ENCODE measurements at regions not wholly inside any gene's neighbourhood (a gene's known extent, or its start where the extent isn't known, plus 50 kb on each side); places are given as distances from the start of the nearest gene placed in this dataset.
"Not testable (repeated sequence)": the region's sequence is repeated elsewhere in the genome, so short reads cannot be mapped to it uniquely, and the experiment has no call there.

DNA sequence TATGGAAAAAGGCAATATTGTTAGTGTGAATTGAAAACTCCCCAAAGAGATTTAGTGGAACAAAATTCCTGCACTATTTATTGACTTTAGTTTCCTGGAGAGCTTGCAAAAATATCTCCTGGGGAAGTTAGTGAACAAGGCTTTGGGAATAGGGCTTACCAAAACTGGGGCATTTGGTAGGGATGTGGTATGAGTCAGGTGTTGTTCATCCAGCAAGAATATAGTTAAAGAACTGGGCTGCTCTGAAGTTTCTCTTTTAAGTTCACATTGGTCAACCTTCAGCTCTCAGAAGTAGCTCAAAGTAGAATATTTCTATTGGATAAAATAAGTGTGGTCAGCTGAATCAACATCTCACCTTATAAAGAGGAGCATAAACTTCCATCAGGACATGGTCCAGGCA lies 185.0 kb downstream of the CPE start:
- H3K27me3 ChIP-seq (ENCODE audit: low read depth): no peaks in the 10 kb centered on the region
- no peak overlapping the region for H3K27ac ChIP-seq (replicated peaks)
- TF ChIP-seq, protein P1, sequence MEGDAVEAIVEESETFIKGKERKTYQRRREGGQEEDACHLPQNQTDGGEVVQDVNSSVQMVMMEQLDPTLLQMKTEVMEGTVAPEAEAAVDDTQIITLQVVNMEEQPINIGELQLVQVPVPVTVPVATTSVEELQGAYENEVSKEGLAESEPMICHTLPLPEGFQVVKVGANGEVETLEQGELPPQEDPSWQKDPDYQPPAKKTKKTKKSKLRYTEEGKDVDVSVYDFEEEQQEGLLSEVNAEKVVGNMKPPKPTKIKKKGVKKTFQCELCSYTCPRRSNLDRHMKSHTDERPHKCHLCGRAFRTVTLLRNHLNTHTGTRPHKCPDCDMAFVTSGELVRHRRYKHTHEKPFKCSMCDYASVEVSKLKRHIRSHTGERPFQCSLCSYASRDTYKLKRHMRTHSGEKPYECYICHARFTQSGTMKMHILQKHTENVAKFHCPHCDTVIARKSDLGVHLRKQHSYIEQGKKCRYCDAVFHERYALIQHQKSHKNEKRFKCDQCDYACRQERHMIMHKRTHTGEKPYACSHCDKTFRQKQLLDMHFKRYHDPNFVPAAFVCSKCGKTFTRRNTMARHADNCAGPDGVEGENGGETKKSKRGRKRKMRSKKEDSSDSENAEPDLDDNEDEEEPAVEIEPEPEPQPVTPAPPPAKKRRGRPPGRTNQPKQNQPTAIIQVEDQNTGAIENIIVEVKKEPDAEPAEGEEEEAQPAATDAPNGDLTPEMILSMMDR (IDR thresholded peaks at IDR 0.05; ENCODE audit: borderline replicate concordance): no peak
- peaks cover 22% of the 10 kb centered on the region for H3K9me3 ChIP-seq (replicated peaks)
- no peak for DNase-seq
- no peaks in the 10 kb centered on the region for H3K36me3 ChIP-seq
- H3K4me3 ChIP-seq: no peak overlapping the region
- intact Hi-C loops (cut with micrococcal nuclease): no loop called here
- H3K4me1 ChIP-seq: no peaks in the 10 kb centered on the region

DNA sequence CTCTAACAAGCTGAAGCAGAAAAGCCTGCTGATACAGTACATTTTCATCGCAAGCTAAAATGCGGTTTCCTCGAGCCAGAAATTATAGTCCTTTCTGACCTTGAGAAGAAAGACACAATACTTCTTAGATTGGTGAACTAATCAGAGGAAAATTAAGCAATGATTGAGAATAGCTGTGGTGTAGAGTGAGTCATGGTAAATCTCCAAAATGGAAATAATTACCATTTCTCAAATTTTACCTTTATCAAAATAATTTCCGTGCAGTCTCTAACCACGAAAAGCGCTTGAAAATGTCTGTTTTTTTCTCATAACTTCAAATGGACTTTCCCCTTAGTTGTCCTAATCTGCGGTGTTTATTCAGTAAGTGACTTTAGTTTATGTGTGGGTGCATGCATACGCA lies 190.2 kb downstream of the CPE start:
- DNase-seq: no peak
- intact Hi-C loops (cut with micrococcal nuclease): no loop called here
- no peaks in the 10 kb centered on the region for H3K27me3 ChIP-seq (ENCODE audit: low read depth)
- no peaks in the 10 kb centered on the region for H3K4me1 ChIP-seq
- H3K27ac ChIP-seq (replicated peaks): no peak overlapping the region
- H3K4me3 ChIP-seq: no peak overlapping the region
- H3K36me3 ChIP-seq: no peaks in the 10 kb centered on the region
- peaks cover 7% of the 10 kb centered on the region for H3K9me3 ChIP-seq (replicated peaks)
- TF ChIP-seq, protein P1 (IDR thresholded peaks at IDR 0.05; ENCODE audit: borderline replicate concordance): no peak

DNA sequence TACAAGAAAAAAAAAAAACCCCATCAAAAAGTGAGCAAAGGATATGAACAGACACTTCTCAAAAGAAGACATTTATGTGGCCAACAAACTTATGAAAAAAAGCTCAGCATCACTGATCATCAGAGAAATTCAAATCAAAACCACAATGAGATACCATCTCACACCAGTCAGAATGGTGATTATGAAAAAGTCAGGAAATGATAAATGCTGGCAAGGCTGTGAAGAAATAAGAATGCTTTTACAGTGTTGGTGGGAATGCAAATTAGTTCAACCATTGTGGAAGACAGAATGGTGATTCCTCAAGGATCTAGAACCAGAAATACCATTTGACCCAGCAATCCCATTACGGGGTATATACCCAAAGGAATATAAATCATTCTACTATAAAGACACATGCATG lies 192.7 kb downstream of the CPE start:
- intact Hi-C loops (cut with micrococcal nuclease); H3K36me3 ChIP-seq: not testable (repeated sequence)

DNA sequence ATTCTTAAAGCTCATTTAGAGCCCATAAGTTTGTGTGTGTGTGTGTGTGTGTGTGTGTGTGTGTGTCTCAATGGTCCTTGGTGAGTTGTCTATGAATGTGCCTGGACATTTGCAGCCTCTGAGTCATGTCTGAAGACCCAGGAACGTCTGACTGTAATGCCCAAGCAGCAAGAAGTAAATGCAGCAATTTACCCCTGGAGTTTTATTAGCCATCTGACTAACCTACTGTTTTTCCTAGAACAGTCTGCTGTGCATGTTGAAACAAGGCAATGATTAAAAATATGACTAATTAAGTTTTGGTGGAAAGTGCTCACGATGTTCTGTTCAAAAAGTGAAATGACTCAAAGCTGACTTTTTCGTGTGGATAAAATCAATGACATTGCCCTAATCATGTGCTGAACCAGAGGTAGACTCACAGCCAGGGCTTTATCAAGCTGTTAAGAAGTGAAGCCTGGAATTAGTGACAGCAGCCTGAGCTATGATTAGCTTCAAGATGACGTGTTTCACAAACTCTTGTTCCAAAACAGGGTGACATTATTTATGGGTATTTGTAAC lies 201.6 kb downstream of the CPE start:
- Histone ChIP-seq H3K27me3 (ENCODE audit: low read depth) (no peaks in the 10 kb centered on the region), H3K27ac (replicated peaks) (peak overlapping the region; percentile 82), H3K9me3 (replicated peaks) (peaks cover 4% of the 10 kb centered on the region), H3K4me3 (no peak overlapping the region), H3K4me1 (peaks cover 12% of the 10 kb centered on the region), H3K36me3 (no peaks in the 10 kb centered on the region)
- TF ChIP-seq, protein P1 (IDR thresholded peaks at IDR 0.05; ENCODE audit: borderline replicate concordance): no peak
- intact Hi-C loops (cut with micrococcal nuclease): no loop called here
- no peak for DNase-seq

More for the DNA sequence above, 192.7 kb downstream of the CPE start:
- not testable (repeated sequence) for H3K9me3 ChIP-seq (replicated peaks); H3K27me3 ChIP-seq (ENCODE audit: low read depth); H3K4me1 ChIP-seq; H3K4me3 ChIP-seq; DNase-seq; H3K27ac ChIP-seq (replicated peaks)

DNA sequence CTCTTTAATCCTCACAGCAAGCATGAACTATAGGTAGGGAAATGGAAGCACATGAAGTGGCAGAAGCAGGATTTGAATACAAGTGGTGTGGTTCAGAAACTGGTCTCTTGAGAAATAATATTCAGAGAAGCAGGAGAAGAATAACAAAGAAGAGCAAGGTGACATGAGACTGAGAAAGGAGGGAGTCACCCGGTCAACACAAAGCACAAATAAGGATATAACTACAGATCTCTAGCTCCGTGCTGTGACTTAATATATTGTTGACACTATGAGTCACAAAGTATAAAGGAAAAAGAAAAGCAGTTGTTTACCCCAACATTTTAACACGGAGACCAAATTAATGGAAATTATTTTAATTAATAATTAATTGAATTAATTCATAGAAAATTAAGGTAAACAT lies 204.5 kb downstream of the CPE start:
- no peak for DNase-seq
- intact Hi-C loops (cut with micrococcal nuclease): no loop called here
- H3K27me3 ChIP-seq (ENCODE audit: low read depth): no peaks in the 10 kb centered on the region
- peaks cover 12% of the 10 kb centered on the region for H3K4me1 ChIP-seq
- no peak overlapping the region for H3K27ac ChIP-seq (replicated peaks)
- no peaks in the 10 kb centered on the region for H3K36me3 ChIP-seq
- TF ChIP-seq, protein P1 (IDR thresholded peaks at IDR 0.05; ENCODE audit: borderline replicate concordance): no peak
- peaks cover 12% of the 10 kb centered on the region for H3K9me3 ChIP-seq (replicated peaks)
- H3K4me3 ChIP-seq: no peak overlapping the region

DNA sequence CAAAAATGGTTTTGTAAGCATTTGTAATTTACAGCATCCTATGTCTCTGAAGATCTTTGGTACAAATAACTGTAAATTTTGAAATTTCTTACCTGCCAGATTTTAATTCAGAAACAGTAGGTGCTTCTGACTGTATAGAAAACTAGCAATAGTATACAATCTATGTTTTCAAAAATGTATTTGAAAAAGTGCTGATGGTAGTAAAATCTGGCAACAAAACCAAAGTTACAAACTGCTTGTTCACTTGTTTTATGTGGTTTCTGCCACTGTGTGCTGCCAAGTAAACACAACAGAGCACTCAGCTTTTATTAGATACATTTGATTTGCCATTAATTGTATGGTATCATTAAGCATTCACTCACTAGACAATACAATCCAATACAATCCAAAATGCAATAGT lies 206.1 kb downstream of the CPE start:
- peaks cover 11% of the 10 kb centered on the region for H3K4me1 ChIP-seq
- no peaks in the 10 kb centered on the region for H3K27me3 ChIP-seq (ENCODE audit: low read depth)
- no peaks in the 10 kb centered on the region for H3K36me3 ChIP-seq
- TF ChIP-seq, protein P1 (IDR thresholded peaks at IDR 0.05; ENCODE audit: borderline replicate concordance): no peak
- intact Hi-C loops (cut with micrococcal nuclease): no loop called here
- H3K27ac ChIP-seq (replicated peaks): no peak overlapping the region
- no peak overlapping the region for H3K4me3 ChIP-seq
- H3K9me3 ChIP-seq (replicated peaks): peaks cover 12% of the 10 kb centered on the region
- no peak for DNase-seq
